Subcutaneous abdominal adipose tissue (tissue), 5 donors: ENCODE measurements at regions not wholly inside any gene's neighbourhood (a gene's known extent, or its start where the extent isn't known, plus 50 kb on each side); places are given as distances from the start of the nearest gene placed in this dataset.
A peak's percentile ranks its signal among the peaks of the same experiment; 100 is the strongest.

Source experiments
- H3K27ac ChIP-seq: one replicate; pipeline ENCODE4 v1.7.0; 2013; ENCODE audit warnings: low read depth, mild to moderate bottlenecking, inconsistent platforms, low read length, moderate library complexity
- H3K27me3 ChIP-seq, 5 donors: one replicate each; pipeline ENCODE4 v1.7.0; 2013; ENCODE audit warnings: low read length in 5 of 5, inconsistent platforms in 1 of 5; ENCODE audit not compliant: control insufficient read depth in 5 of 5, insufficient read depth in 4 of 5
- H3K36me3 ChIP-seq, 5 donors: one replicate each; pipeline ENCODE4 v1.7.0; 2013; ENCODE audit warnings: low read length in 5 of 5; ENCODE audit not compliant: control insufficient read depth in 5 of 5, insufficient read depth in 5 of 5
- H3K4me1 ChIP-seq, 5 donors: one replicate each; pipeline ENCODE4 v1.7.0; 2013; ENCODE audit warnings: low read length in 5 of 5, mild to moderate bottlenecking in 3 of 5, moderate library complexity in 1 of 5; ENCODE audit not compliant: control insufficient read depth in 5 of 5, insufficient read depth in 5 of 5
- H3K4me3 ChIP-seq, 5 donors: one replicate each; pipeline ENCODE4 v1.7.0; 2013; ENCODE audit warnings: low read length in 5 of 5, low read depth in 1 of 5
- H3K9ac ChIP-seq, 5 donors: one replicate each; pipeline ENCODE4 v1.7.0; 2013; ENCODE audit warnings: low read length in 5 of 5, mild to moderate bottlenecking in 4 of 5, moderate library complexity in 3 of 5
- H3K9me3 ChIP-seq, 5 donors: one replicate each; pipeline ENCODE4 v1.7.0; 2013; ENCODE audit warnings: low read length in 5 of 5; ENCODE audit not compliant: control insufficient read depth in 5 of 5
- donor health status: healthy.
- donor health status: healthy.
- donor health status: healthy.
- donor health status: healthy.
- donor health status: healthy.

DNA sequence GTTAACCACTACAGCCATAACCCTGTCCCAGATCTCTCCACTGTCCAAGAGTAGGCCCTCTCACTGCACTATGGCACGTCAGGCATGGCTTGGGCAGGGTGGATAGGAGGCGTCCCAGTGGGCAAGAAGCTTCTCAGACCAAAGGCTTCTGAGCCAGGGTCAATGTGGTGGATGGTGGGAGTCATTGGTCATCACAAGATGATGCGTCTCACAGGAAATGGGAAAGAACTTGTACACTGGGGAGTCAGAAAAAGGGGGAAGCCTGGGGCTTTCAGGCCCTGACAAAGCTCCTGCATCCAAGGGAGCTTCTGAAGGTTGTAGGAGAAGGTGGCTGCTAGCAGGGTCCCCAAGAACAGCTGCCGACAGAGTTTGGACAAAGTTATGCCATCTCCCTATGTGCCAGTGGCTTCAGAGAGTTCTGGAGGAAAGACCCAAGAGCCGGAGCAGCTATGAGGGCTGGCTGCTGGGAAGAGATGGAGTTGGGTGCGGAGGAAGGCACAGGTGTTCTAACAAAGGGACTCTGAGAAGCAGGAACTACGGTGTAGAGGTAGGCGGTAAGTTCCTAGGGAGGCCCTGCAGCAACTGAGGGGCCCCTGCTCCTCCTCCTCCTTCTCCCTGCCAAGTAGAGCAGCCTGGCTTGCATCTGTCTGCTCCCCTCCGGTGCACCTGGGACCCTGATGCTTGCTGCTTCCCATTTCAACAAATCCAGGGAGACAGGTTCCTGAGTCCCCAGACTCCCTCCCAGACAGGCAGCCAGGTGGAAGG, 81.1 kb downstream of the ARL6IP4 start:
- Histone ChIP-seq H3K36me3 (no peaks in the 10 kb centered on the region), H3K4me1 (peaks cover 31 to 85% (median 69%) of the 10 kb centered on the region in 5 donors), H3K27ac (no peak overlapping the region), H3K9me3 (no peaks in the 10 kb centered on the region), H3K4me3 (no peak overlapping the region), H3K27me3 (no peaks in the 10 kb centered on the region), H3K9ac (no peak overlapping the region)

- no peaks in the 10 kb centered on the region for H3K9me3 ChIP-seq
- H3K27me3 ChIP-seq = no peaks in the 10 kb centered on the region
- peak overlapping the region; percentile 60 for H3K27ac ChIP-seq
- H3K9ac ChIP-seq = peak overlapping the region in 3 of 5 donors; percentile 4 to 16 (median 14)
- H3K4me1 ChIP-seq = peaks cover 23 to 64% (median 49%) of the 10 kb centered on the region in 5 donors
- no peaks in the 10 kb centered on the region for H3K36me3 ChIP-seq
- no peak overlapping the region for H3K4me3 ChIP-seq
Observed at GRCh38 chr12:123059500-123059899, 79.0 kb downstream of the ARL6IP4 start.

DNA sequence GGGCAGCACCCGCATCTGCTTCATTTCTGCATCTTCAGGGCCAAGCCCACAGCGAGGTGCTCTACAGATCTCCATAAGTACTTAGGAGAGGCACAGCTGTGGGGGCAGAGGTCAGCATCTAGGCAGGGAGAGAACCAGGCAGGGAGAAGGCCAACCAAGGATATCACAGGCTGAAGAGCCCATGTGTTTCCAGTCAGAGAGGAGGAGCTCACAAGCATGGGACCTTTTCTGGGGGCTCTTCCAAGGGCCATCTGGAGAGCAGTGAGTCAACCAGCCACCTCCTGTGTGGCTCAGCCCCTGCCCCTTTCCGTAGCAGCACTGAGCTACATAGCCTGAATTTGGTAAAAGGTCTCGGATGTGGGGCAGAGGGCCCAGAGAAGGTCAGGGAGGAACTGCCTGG, 78.5 kb downstream of the ARL6IP4 start:
- H3K4me3 ChIP-seq = no peak overlapping the region

DNA sequence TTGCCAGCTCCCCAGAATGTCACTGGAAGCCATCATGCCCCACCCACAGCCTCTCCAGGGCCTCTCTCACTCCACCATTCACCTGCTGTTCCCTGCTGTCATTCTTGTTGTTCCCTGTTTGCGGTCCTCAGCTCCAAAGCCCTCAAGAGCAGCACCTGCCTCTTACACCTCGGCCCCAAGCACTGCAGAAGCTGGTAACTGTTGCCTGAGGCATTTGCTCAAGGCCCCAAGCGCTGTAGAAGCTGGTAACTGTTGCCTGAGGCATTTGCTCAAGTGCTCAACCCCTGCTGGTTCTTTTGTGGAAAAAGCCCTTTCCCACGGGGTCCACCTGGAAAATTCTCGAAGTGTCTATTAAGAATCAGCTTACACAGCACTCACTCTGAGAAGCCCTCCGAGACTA, 78.0 kb downstream of the ARL6IP4 start:
- Histone ChIP-seq H3K4me3 (no peak overlapping the region), H3K9ac (peak overlapping the region in 1 of 5 donors; percentile 14), H3K4me1 (peaks cover 15 to 54% (median 39%) of the 10 kb centered on the region in 5 donors), H3K36me3 (no peaks in the 10 kb centered on the region), H3K27me3 (no peaks in the 10 kb centered on the region), H3K9me3 (no peaks in the 10 kb centered on the region), H3K27ac (peak overlapping the region; percentile 60)

More for the DNA sequence above, 78.5 kb downstream of the ARL6IP4 start:
- no peaks in the 10 kb centered on the region for H3K36me3 ChIP-seq
- H3K9ac ChIP-seq = peak overlapping the region in 3 of 5 donors; percentile 4 to 16 (median 14)
- peaks cover 18 to 59% (median 44%) of the 10 kb centered on the region in 5 donors for H3K4me1 ChIP-seq
- H3K27me3 ChIP-seq = no peaks in the 10 kb centered on the region
- H3K27ac ChIP-seq = peak overlapping the region; percentile 60
- no peaks in the 10 kb centered on the region for H3K9me3 ChIP-seq

DNA sequence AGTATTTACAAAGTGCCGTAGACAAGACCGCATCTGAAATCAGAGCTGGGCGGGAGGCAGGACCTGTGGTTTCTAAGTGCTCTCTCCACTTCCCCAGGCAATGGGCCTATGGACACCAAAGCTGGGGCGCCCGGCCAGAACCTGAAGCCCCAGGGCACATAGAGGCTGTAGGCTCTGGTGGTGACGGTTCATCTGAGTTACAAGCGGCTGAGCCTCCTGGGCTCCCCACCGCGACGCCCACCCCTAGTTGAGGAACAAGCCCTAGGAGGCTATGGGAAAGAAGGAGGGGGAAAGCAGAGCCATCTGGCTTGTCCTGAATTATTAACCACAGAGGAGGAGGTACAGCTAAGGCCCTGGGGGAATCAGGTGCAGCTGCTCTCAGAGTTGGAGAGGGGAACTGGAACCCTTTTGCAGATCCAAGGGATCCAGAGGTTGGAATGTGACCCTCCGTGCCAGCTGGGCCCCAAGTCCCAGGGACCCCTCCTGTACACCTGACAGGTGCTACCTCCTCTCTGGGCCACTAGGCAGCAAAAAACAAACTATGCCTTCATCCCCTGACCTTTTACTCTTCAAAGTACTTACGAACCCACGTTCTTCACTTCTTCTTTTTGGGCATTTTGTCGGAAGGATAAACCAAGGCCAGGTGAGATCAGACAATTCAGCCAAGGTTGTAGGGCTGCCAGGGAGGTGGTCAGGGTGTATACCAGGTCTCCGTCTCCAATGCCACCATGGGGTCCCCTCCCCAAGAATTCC, 77.2 kb downstream of the ARL6IP4 start:
- Histone ChIP-seq H3K9ac (no peak overlapping the region), H3K27ac (no peak overlapping the region), H3K4me3 (no peak overlapping the region), H3K9me3 (no peaks in the 10 kb centered on the region), H3K4me1 (peaks cover 11 to 46% (median 31%) of the 10 kb centered on the region in 5 donors), H3K27me3 (no peaks in the 10 kb centered on the region), H3K36me3 (no peaks in the 10 kb centered on the region)

DNA sequence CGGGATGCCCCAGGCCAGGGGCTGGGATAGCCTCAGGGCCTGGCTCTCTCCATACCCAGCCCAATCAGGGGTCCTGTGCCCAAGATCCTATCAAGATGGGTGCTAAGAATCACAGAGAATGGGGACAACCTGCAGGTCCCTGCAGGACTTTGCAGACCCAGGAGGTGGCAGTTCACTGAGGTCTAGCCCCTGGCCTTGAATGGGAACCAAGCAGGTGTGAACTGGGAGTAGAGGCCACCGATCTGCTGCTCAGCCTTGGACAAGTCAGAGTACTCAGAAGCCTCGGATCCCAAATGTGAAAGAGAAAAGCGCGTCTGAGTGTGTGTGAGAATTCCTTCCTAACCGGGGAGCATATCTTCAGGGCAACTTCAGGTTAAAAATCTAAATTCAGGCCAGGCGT, 76.2 kb downstream of the ARL6IP4 start:
- Histone ChIP-seq H3K9me3 (no peaks in the 10 kb centered on the region), H3K27ac (no peak overlapping the region), H3K4me3 (no peak overlapping the region), H3K27me3 (no peaks in the 10 kb centered on the region), H3K4me1 (peaks cover 10 to 37% (median 25%) of the 10 kb centered on the region in 5 donors), H3K9ac (no peak overlapping the region), H3K36me3 (no peaks in the 10 kb centered on the region)

DNA sequence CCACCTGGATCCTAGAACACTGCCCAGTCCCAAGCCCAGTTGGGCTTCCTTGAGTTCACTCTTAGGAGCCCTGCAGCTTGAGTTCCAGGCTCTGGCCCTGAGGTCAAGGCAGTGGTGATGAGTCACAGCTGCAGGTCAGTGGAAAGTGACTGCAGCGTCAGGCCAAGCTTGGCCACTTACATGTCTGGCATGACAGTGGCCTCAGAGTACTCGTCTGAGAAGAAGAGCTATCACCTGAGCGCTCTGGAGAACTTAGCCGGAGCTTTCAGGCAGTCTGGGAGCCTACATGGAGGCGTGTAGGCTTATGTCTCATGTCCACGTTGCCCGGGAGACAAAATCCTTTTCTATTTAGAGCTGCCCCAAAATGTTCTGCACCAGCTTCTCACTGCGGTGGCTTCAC, 75.6 kb downstream of the ARL6IP4 start:
- no peak overlapping the region for H3K27ac ChIP-seq
- peaks cover 10 to 38% (median 31%) of the 10 kb centered on the region in 5 donors for H3K4me1 ChIP-seq
- H3K36me3 ChIP-seq = no peaks in the 10 kb centered on the region
- no peaks in the 10 kb centered on the region for H3K9me3 ChIP-seq
- no peaks in the 10 kb centered on the region for H3K27me3 ChIP-seq
- H3K4me3 ChIP-seq = no peak overlapping the region
- no peak overlapping the region for H3K9ac ChIP-seq

DNA sequence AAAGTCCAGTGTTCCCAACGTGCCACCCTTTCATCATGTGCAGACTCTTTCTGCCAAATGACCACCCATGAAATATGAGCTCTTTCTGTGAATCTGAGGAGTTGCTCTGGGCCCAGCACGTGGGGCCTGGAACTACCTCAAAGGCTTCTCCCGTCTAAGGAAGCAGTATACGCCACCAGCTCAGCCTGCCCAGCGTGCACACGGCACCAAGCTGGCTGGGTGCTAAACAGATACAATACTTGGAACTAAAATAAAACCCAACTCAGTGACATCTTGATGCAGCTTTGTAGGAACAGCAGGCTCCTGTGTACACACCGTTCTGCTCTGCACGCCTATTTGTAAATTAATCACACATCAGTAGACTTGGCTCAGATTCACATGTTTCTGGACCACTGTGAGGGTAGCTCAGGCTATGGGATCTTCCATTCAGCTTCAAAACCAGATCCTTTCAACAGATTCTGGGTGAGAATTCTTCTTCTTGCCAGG, 74.8 kb downstream of the ARL6IP4 start:
- H3K9me3 ChIP-seq = no peaks in the 10 kb centered on the region
- peaks cover 12 to 38% (median 35%) of the 10 kb centered on the region in 5 donors for H3K4me1 ChIP-seq
- H3K4me3 ChIP-seq = no peak overlapping the region
- no peak overlapping the region for H3K9ac ChIP-seq
- H3K27me3 ChIP-seq = no peaks in the 10 kb centered on the region
- no peak overlapping the region for H3K27ac ChIP-seq
- H3K36me3 ChIP-seq = no peaks in the 10 kb centered on the region

DNA sequence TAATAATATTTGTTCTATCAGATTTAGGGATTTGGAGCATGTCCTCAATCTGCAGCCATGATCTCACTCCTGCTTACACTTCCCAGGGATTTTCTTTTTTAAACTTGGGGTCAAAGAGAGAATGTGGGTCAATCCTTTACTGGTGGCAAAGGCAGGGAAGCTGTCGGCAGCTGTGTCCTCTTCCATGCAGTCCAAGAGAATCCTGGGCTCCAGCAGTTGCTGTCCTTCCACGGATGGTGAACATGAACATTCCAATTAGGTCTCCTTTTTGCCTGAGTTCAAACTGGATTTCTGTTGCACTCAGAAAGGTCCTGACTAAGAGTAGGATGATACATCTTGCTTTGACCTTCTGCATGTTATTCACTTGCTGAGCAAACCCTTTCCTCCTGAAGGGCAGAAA, 73.9 kb downstream of the ARL6IP4 start:
- Histone ChIP-seq H3K9me3 (no peaks in the 10 kb centered on the region), H3K27me3 (no peaks in the 10 kb centered on the region), H3K36me3 (no peaks in the 10 kb centered on the region), H3K4me1 (peaks cover 9 to 32% (median 31%) of the 10 kb centered on the region in 5 donors), H3K27ac (no peak overlapping the region), H3K4me3 (no peak overlapping the region), H3K9ac (no peak overlapping the region)

DNA sequence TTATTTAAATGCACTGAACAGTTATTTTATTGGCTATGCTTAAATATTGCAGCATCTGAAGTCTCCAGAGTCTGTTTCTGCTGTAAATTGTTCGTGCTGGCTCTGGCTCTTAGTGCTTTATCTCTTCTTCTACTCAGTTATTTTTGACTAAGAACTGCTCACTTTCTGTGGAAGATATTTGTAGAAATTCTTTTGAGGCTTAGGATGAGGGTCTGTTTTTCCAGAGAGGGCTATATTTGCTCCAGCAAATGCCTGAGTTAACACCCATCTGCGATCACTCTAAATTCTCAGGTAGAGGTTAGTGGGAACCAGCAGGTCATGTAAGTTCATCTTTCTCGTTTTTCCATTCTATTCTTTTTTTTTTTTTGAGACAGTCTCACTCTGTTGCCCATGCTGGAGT, 71.1 kb downstream of the ARL6IP4 start:
- no peaks in the 10 kb centered on the region for H3K27me3 ChIP-seq
- H3K27ac ChIP-seq = no peak overlapping the region
- no peaks in the 10 kb centered on the region for H3K9me3 ChIP-seq
- peaks cover 3 to 20% (median 19%) of the 10 kb centered on the region in 5 donors for H3K4me1 ChIP-seq
- no peak overlapping the region for H3K9ac ChIP-seq
- no peaks in the 10 kb centered on the region for H3K36me3 ChIP-seq
- no peak overlapping the region for H3K4me3 ChIP-seq
